DOHH2 (cell line): ENCODE measurements at regions not wholly inside any gene's neighbourhood (a gene's known extent, or its start where the extent isn't known, plus 50 kb on each side); places are given as distances from the start of the nearest gene placed in this dataset.

Experiments used
- H3F3A ChIP-seq: fragments of 200-600 bp; sonication (generic), shearing (Covaris generic); 2 replicates; pipeline ENCODE4 v1.6.0; 2016; ENCODE audit warnings: antibody characterized with exemption, mild to moderate bottlenecking; ENCODE audit not compliant: control insufficient read depth, insufficient read depth
- H3K27ac ChIP-seq: fragments of 200-600 bp; sonication (generic); 2 replicates; pipeline ENCODE4 v1.5.1; 2014; ENCODE audit warnings: low read depth, mild to moderate bottlenecking, low read length, moderate library complexity
- H3K27me3 ChIP-seq: fragments of 200-600 bp; sonication (generic); 2 replicates; pipeline ENCODE4 v1.6.1; 2014; ENCODE audit warnings: mild to moderate bottlenecking, low read length, mixed read lengths; ENCODE audit not compliant: control insufficient read depth
- H3K36me3 ChIP-seq: fragments of 200-600 bp; sonication (generic); 2 replicates; pipeline ENCODE4 v1.6.1; 2014; ENCODE audit warnings: mild to moderate bottlenecking, low read length, moderate library complexity, mixed read lengths; ENCODE audit not compliant: control insufficient read depth
- H3K4me1 ChIP-seq: fragments of 200-600 bp; sonication (generic); 2 replicates; pipeline ENCODE4 v1.6.1; 2014; ENCODE audit warnings: mild to moderate bottlenecking, low read length, mixed read lengths; ENCODE audit not compliant: control insufficient read depth
- H3K4me2 ChIP-seq: fragments of 200-600 bp; sonication (generic); 2 replicates; pipeline ENCODE4 v1.6.0; 2014; ENCODE audit warnings: mild to moderate bottlenecking, low read length, moderate library complexity
- H3K4me3 ChIP-seq: fragments of 200-600 bp; sonication (generic); 2 replicates; pipeline ENCODE4 v1.5.1; 2014; ENCODE audit warnings: mild to moderate bottlenecking, low read length, mixed read lengths
- H3K79me2 ChIP-seq: fragments of 200-600 bp; sonication (generic); 2 replicates; pipeline ENCODE4 v1.6.1; 2014; ENCODE audit warnings: mild to moderate bottlenecking, low read length, mixed read lengths; ENCODE audit not compliant: control insufficient read depth
- H3K9me2 ChIP-seq: fragments of 200-600 bp; sonication (generic); replicated peaks from 2 replicates; pipeline ENCODE4 v1.6.1; 2014; ENCODE audit warnings: mild to moderate bottlenecking, low read length, mixed read lengths; ENCODE audit not compliant: control insufficient read depth
- H3K9me3 ChIP-seq: fragments of 200-600 bp; sonication (generic); 2 replicates; pipeline ENCODE4 v1.6.1; 2014; ENCODE audit warnings: antibody characterized with exemption, low read length, mixed read lengths; ENCODE audit not compliant: control insufficient read depth, insufficient read depth
- H4K20me1 ChIP-seq: fragments of 200-600 bp; sonication (generic); 2 replicates; pipeline ENCODE4 v1.6.0; 2014; ENCODE audit warnings: low read depth, mild to moderate bottlenecking, antibody characterized with exemption, low read length, moderate library complexity; ENCODE audit not compliant: control insufficient read depth, insufficient read depth
- EZH2phosphoT487 ChIP-seq: fragments of 200-600 bp; sonication (generic); IDR thresholded peaks from 2 replicates; pipeline ENCODE4 v1.6.1; 2017; ENCODE audit warnings: borderline replicate concordance, mild to moderate bottlenecking, antibody characterized with exemption, low read length, moderate library complexity, mixed read lengths
- TF ChIP-seq, protein P1 (sequence below): fragments of 200-600 bp; sonication (generic); IDR thresholded peaks from one replicate; pipeline ENCODE4 v1.5.1; 2014; ENCODE audit warnings: antibody characterized with exemption, mild to moderate bottlenecking, low read depth, low read length; ENCODE audit not compliant: poor library complexity, severe bottlenecking

DNA sequence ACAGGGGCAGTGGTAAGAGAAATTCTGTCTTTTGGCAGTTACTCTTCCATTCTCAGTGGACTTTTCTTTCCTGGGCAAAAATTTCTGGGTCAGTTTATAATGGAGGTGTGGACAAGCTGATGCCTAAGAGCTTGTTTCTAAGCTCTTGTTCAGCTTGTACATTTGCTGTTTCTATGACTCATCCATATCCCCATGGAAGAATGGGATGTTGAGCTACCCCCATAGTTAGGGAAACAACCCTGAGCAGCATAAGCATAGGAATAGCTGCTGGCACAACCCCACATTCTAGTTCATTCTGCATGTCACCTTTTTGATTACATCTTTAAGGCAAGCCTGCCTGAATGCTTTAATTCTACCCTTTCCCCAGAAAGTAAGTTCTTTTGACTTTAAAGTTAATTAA lies 173.3 kb downstream of the PSAT1 start:
- H3K36me3 ChIP-seq: no peaks in the 10 kb centered on the region
- H3K4me3 ChIP-seq: no peak overlapping the region
- H3K4me2 ChIP-seq: no peak overlapping the region
- no peaks in the 10 kb centered on the region for H3K9me3 ChIP-seq
- H3F3A ChIP-seq: no peaks in the 10 kb centered on the region
- no peaks in the 10 kb centered on the region for H3K79me2 ChIP-seq
- H4K20me1 ChIP-seq: no peaks in the 10 kb centered on the region
- no peak overlapping the region for H3K27ac ChIP-seq
- no peak for TF ChIP-seq EZH2phosphoT487
- H3K9me2 ChIP-seq: no peaks in the 10 kb centered on the region
- H3K4me1 ChIP-seq: no peaks in the 10 kb centered on the region
- no peaks in the 10 kb centered on the region for H3K27me3 ChIP-seq

- H3K9me3 ChIP-seq: no peaks in the 10 kb centered on the region
- H4K20me1 ChIP-seq: no peaks in the 10 kb centered on the region
- TF ChIP-seq, protein P1, sequence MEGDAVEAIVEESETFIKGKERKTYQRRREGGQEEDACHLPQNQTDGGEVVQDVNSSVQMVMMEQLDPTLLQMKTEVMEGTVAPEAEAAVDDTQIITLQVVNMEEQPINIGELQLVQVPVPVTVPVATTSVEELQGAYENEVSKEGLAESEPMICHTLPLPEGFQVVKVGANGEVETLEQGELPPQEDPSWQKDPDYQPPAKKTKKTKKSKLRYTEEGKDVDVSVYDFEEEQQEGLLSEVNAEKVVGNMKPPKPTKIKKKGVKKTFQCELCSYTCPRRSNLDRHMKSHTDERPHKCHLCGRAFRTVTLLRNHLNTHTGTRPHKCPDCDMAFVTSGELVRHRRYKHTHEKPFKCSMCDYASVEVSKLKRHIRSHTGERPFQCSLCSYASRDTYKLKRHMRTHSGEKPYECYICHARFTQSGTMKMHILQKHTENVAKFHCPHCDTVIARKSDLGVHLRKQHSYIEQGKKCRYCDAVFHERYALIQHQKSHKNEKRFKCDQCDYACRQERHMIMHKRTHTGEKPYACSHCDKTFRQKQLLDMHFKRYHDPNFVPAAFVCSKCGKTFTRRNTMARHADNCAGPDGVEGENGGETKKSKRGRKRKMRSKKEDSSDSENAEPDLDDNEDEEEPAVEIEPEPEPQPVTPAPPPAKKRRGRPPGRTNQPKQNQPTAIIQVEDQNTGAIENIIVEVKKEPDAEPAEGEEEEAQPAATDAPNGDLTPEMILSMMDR: no peak
- no peak overlapping the region for H3K27ac ChIP-seq
- no peaks in the 10 kb centered on the region for H3K36me3 ChIP-seq
- H3K4me2 ChIP-seq: no peak overlapping the region
- no peaks in the 10 kb centered on the region for H3K27me3 ChIP-seq
- H3K79me2 ChIP-seq: no peaks in the 10 kb centered on the region
- H3F3A ChIP-seq: no peaks in the 10 kb centered on the region
- no peaks in the 10 kb centered on the region for H3K9me2 ChIP-seq
- no peak overlapping the region for H3K4me3 ChIP-seq
- no peaks in the 10 kb centered on the region for H3K4me1 ChIP-seq
These were observed 173.8 kb downstream of the PSAT1 start for GRCh38 chr9:78470741-78471140.

GRCh38 chr9:78472111-78472510 lies 175.2 kb downstream of the PSAT1 start:
- Histone ChIP-seq H4K20me1 (no peaks in the 10 kb centered on the region), H3K79me2 (no peaks in the 10 kb centered on the region), H3F3A (no peaks in the 10 kb centered on the region), H3K4me1 (no peaks in the 10 kb centered on the region), H3K27me3 (no peaks in the 10 kb centered on the region), H3K27ac (no peak overlapping the region), H3K4me3 (no peak overlapping the region), H3K4me2 (no peak overlapping the region), H3K36me3 (no peaks in the 10 kb centered on the region), H3K9me2 (no peaks in the 10 kb centered on the region), H3K9me3 (no peaks in the 10 kb centered on the region)
- no peak for TF ChIP-seq EZH2phosphoT487
- TF ChIP-seq, protein P1: no peak

GRCh38 chr9:78479441-78479840 lies 182.5 kb downstream of the PSAT1 start:
- Histone ChIP-seq H3K79me2 (no peaks in the 10 kb centered on the region), H3K9me2 (no peaks in the 10 kb centered on the region), H3K36me3 (no peaks in the 10 kb centered on the region), H3K27me3 (no peaks in the 10 kb centered on the region; the same call in 1 of the 2 replicates), H3K4me2 (no peak overlapping the region), H3K9me3 (no peaks in the 10 kb centered on the region), H4K20me1 (no peaks in the 10 kb centered on the region), H3K4me3 (no peak overlapping the region), H3K4me1 (no peaks in the 10 kb centered on the region), H3F3A (no peaks in the 10 kb centered on the region), H3K27ac (no peak overlapping the region)
- no peak for TF ChIP-seq EZH2phosphoT487
- TF ChIP-seq, protein P1: no peak
